NOMO-1 (cell line): ENCODE measurements at regions not wholly inside any gene's neighbourhood (a gene's known extent, or its start where the extent isn't known, plus 50 kb on each side); places are given as distances from the start of the nearest gene placed in this dataset.
"Not testable (repeated sequence)": the region's sequence is repeated elsewhere in the genome, so short reads cannot be mapped to it uniquely, and the experiment has no call there.

Source experiments
- DNase-seq, 2 experiments: peaks; one replicate each; lab custom pipeline; 2025; ENCODE audit not compliant: unreplicated experiment in 2 of 2; lab: John Stamatoyannopoulos, UW

- not testable (repeated sequence) for DNase-seq
Observed at GRCh38 chr22:49698616-49699015, 129.1 kb downstream of the BRD1 start.

- DNase-seq = no peak
Observed at GRCh38 chr22:49697047-49697446, 130.6 kb downstream of the BRD1 start.

GRCh38 chr22:49694462-49695260 is 133.0 kb downstream of the BRD1 start:
- DNase-seq = no peak

- no peak for DNase-seq
Observed at GRCh38 chr22:49693848-49694247, 133.8 kb downstream of the BRD1 start.

GRCh38 chr22:49693416-49693815 is 134.3 kb downstream of the BRD1 start:
- DNase-seq = no peak

- DNase-seq = no peak
Observed at GRCh38 chr22:49692499-49693225, 135.0 kb downstream of the BRD1 start.

- no peak for DNase-seq
Observed at GRCh38 chr22:49691256-49691655, 136.4 kb downstream of the BRD1 start.

GRCh38 chr22:49690454-49690853 is 137.2 kb downstream of the BRD1 start:
- DNase-seq = no peak

- DNase-seq = no peak
Observed at GRCh38 chr22:49689858-49690257, 137.8 kb downstream of the BRD1 start.

- no peak for DNase-seq
Observed at GRCh38 chr22:49689255-49689770, 138.4 kb downstream of the BRD1 start.

GRCh38 chr22:49688516-49689254 is 139.0 kb downstream of the BRD1 start:
- no peak for DNase-seq

- no peak for DNase-seq
Observed at GRCh38 chr22:49687786-49688515, 139.7 kb downstream of the BRD1 start.

GRCh38 chr22:49687333-49687732 is 140.3 kb downstream of the BRD1 start:
- no peak for DNase-seq

GRCh38 chr22:49686495-49687219 is 141.0 kb downstream of the BRD1 start:
- DNase-seq = no peak

- no peak for DNase-seq
Observed at GRCh38 chr22:49685686-49686085, 142.0 kb downstream of the BRD1 start.

GRCh38 chr22:49685116-49685515 is 142.6 kb downstream of the BRD1 start:
- no peak for DNase-seq

GRCh38 chr22:49683032-49683431 is 144.6 kb downstream of the BRD1 start:
- no peak for DNase-seq

GRCh38 chr22:49680819-49681218 is 146.9 kb downstream of the BRD1 start:
- not testable (repeated sequence) for DNase-seq

- no peak for DNase-seq
Observed at GRCh38 chr22:49678842-49679170, 148.9 kb downstream of the BRD1 start.
